Omental fat pad (tissue), 3 donors: ENCODE measurements at regions not wholly inside any gene's neighbourhood (a gene's known extent, or its start where the extent isn't known, plus 50 kb on each side); places are given as distances from the start of the nearest gene placed in this dataset.

Source experiments
- ATAC-seq: fragments of 150-250 bp; one replicate; pipeline ENCODE4 v1.9.1; 2016; ENCODE audit warnings: mild to moderate bottlenecking, moderate library complexity; ENCODE audit not compliant: low FRiP score
- DNase-seq: peaks from one replicate; pipeline ENCODE4 v3.0.0-alpha.2; 2019; ENCODE audit warnings: low spot score
- TF ChIP-seq, protein P1 (sequence below), 3 donors: fragments of 450-650 bp; IDR thresholded peaks; one replicate each; pipeline ENCODE4 v1.5.1; 2016 to 2017; ENCODE audit warnings: antibody characterized with exemption in 3 of 3, mild to moderate bottlenecking in 3 of 3, moderate library complexity in 2 of 3

DNA sequence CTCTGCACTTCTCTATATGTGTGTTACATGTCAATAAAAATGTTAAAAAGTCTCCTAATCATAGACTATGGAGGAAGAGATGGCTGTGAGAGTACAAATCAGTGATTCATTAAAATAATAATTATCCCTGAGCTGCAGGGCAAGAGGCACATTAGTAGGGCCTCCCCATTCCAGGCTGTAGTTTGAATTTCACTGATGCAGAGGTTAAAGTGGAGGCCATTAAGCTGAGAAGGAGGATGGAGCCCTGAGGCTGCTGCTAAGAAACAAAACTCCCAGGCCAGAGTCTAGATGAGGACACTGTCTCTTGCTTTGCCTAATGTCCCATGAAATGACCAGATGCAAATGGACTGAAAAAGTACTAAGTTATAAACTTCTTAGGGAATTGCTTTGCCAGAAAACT is 89.1 kb upstream of the WDR26 start:
- DNase-seq: no peak
- TF ChIP-seq, protein P1, sequence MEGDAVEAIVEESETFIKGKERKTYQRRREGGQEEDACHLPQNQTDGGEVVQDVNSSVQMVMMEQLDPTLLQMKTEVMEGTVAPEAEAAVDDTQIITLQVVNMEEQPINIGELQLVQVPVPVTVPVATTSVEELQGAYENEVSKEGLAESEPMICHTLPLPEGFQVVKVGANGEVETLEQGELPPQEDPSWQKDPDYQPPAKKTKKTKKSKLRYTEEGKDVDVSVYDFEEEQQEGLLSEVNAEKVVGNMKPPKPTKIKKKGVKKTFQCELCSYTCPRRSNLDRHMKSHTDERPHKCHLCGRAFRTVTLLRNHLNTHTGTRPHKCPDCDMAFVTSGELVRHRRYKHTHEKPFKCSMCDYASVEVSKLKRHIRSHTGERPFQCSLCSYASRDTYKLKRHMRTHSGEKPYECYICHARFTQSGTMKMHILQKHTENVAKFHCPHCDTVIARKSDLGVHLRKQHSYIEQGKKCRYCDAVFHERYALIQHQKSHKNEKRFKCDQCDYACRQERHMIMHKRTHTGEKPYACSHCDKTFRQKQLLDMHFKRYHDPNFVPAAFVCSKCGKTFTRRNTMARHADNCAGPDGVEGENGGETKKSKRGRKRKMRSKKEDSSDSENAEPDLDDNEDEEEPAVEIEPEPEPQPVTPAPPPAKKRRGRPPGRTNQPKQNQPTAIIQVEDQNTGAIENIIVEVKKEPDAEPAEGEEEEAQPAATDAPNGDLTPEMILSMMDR (IDR thresholded peaks at IDR 0.05): no peak
- no peak for ATAC-seq

DNA sequence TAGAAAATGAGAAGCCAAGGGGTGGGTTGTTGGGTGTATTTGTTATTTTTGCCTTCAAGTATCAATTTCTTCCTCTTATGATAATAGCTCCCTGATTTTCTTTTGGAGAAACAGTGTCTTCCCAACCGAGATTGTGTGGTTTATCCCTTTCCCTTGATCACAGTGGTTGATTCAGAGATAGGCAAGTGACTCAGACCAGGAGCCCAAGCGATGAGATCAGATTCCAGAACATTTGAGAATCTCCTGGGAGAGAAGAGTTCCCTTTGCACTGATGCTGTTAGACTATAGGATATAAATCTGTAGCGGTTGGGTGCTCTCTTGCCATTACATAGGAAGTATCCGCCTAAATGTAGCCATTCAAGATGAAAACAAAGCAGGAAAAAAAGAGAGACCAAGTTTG is 90.1 kb upstream of the WDR26 start:
- ATAC-seq: no peak
- no peak for DNase-seq
- TF ChIP-seq, protein P1 (IDR thresholded peaks at IDR 0.05): no peak

DNA sequence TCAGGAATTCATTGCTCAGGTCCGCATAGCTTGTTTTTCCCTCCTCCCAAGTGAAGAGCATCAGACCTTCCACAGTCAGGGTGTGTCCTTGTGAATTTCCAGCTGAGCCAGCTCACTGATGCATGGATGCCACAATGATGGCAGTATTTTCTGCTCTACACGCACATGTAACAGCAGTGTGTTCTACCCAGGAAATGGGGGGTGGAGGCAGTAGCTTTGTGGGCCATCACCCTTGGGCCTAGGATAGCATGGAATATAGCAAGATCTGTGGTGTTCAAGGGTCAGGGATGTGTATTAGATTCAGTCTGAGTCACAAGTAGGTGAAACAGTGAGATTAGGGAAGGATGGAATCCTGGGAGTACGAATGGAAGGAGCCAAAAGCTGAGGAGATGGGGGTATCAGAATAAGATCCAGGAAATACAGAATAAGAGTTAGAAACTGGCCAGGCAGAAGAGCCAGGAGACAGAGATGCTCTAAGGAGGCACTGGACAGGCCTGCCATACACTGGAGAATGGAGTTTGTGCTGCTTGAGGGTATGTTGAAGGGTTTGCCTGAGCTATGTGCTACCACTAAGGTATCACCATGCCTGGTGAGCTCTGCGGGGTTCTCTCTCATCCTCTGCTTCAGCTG is 90.6 kb upstream of the CNIH3 start:
- no peak for ATAC-seq
- TF ChIP-seq, protein P1 (IDR thresholded peaks at IDR 0.05): no peak

DNA sequence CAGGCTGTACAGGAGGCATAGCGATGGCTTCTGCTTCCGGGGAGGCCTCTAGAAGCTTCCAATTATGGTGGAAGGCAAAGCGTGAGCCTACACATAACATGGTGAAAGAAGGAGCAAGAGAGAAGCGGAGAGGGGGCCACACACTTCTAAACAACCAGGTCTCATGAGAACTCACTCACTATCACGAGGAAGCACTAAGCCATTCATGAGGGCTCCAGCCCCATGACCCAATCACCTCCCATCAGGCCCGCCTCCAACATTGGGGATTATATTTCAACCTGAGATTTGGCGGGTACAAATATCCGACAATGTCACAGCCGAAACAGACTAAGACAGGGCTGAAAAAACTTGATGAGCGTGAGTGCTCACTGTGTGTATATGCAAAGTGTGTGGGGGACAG is 89.3 kb upstream of the CNIH3 start:
- TF ChIP-seq, protein P1 (IDR thresholded peaks at IDR 0.05): no peak
- ATAC-seq (no peak), DNase-seq (no peak)

More for the DNA sequence above, 90.6 kb upstream of the CNIH3 start:
- DNase-seq: no peak

DNA sequence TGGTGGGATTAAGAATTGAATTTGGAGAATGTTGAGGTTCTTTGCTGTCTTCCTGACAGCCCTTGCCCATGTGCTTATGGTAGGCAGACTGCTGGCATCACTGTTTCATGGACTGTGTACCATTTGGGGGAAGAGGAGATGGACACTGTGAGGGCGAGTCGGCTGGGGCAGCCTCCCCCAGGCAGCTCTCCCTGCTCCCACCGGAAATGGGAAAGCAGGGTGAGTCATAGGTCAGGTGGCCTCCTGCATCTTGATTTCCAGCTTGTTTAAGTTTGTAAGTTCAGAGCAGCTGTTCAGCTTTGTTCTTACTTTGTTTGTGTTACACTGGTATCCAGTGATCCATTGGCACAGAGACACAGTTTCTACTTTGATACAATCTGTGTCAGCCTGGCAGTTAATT is 87.2 kb upstream of the CNIH3 start:
- TF ChIP-seq, protein P1 (IDR thresholded peaks at IDR 0.05): no peak
- DNase-seq (no peak), ATAC-seq (no peak)

DNA sequence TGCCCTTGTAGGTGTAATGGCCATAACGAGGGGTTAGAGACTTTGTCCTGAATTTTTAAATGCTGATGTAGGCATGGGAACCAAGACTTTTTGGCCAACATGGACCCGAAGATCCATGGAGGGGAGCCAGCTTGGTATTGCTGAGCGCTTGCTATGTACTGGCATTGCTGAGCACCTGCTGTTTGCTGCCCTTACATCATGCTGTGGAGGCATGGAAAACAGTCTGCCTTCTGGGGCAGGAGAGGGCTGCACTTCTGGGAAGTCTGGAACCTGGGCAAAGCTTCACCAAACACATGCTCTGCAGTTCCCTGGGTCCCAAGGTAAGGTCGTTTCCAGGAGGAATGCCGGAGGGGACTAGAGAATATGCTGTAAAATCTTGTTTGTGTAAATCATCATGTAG is 86.3 kb upstream of the CNIH3 start:
- ATAC-seq (no peak), DNase-seq (no peak)
- TF ChIP-seq, protein P1 (IDR thresholded peaks at IDR 0.05): no peak

DNA sequence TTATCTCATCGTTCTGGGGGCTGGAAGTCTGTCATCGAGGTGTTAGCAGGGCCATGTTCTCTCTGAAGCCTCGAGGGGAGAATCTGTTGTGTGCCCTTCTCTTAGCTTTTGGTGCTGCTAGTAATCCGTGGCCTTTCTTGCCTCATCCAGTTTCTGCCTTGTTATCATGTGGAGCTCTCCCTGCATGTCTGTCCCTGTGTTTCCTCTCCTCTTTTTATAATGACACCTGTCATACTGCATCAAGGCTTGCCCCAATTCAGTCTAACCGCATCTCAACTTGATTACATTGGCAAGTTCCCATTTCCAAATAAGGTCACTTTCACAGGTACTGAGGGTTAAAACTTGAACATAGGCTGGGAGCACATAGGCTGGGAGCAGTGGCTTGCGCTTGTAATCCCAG is 82.6 kb upstream of the CNIH3 start:
- DNase-seq: no peak
- TF ChIP-seq, protein P1 (IDR thresholded peaks at IDR 0.05): no peak
- no peak for ATAC-seq
